Activated naive CD4-positive, alpha-beta T cell treated with anti-CD3 and anti-CD28 coated beads, Interleukin-2, amount 50 U/mL, for 16 hours (primary cell): ENCODE measurements at regions not wholly inside any gene's neighbourhood (a gene's known extent, or its start where the extent isn't known, plus 50 kb on each side); places are given as distances from the start of the nearest gene placed in this dataset.
"Not testable (repeated sequence)": the region's sequence is repeated elsewhere in the genome, so short reads cannot be mapped to it uniquely, and the experiment has no call there.

Source experiments
- DNase-seq: peaks from one replicate; pipeline ENCODE4 v3.0.0-alpha.2; 2020

GRCh38 chr20:56689318-56689717 lies 60.2 kb downstream of the TFAP2C start:
- no peak for DNase-seq

- no peak for DNase-seq
Measured at GRCh38 chr20:56689852-56690485, 60.9 kb downstream of the TFAP2C start.

GRCh38 chr20:56690531-56691175 lies 61.5 kb downstream of the TFAP2C start:
- DNase-seq, result no peak

GRCh38 chr20:56691325-56691998 lies 62.4 kb downstream of the TFAP2C start:
- DNase-seq, result no peak

- no peak for DNase-seq
Measured at GRCh38 chr20:56693217-56693616, 64.1 kb downstream of the TFAP2C start.

GRCh38 chr20:56697476-56697875 lies 68.4 kb downstream of the TFAP2C start:
- DNase-seq, result no peak

- DNase-seq, result no peak
Measured at GRCh38 chr20:56698297-56698696, 69.2 kb downstream of the TFAP2C start.

GRCh38 chr20:56698749-56699148 lies 69.6 kb downstream of the TFAP2C start:
- DNase-seq, result no peak

- DNase-seq, result no peak
Measured at GRCh38 chr20:56702931-56703840, 74.1 kb downstream of the TFAP2C start.

- DNase-seq, result no peak
Measured at GRCh38 chr20:56706867-56707360, 77.8 kb downstream of the TFAP2C start.

GRCh38 chr20:56708991-56709390 lies 79.9 kb downstream of the TFAP2C start:
- no peak for DNase-seq

- DNase-seq, result no peak
Measured at GRCh38 chr20:56710125-56710524, 81.0 kb downstream of the TFAP2C start.

GRCh38 chr20:56710577-56710976 lies 81.5 kb downstream of the TFAP2C start:
- not testable (repeated sequence) for DNase-seq

- DNase-seq, result no peak
Measured at GRCh38 chr20:56711018-56711417, 81.9 kb downstream of the TFAP2C start.

GRCh38 chr20:56715309-56715708 lies 86.2 kb downstream of the TFAP2C start:
- no peak for DNase-seq

GRCh38 chr20:56715902-56716519 lies 86.9 kb downstream of the TFAP2C start:
- no peak for DNase-seq

GRCh38 chr20:56716806-56717205 lies 87.7 kb downstream of the TFAP2C start:
- no peak for DNase-seq

- no peak for DNase-seq
Measured at GRCh38 chr20:56718816-56719215, 89.7 kb downstream of the TFAP2C start.

GRCh38 chr20:56720620-56721213 lies 91.6 kb downstream of the TFAP2C start:
- no peak for DNase-seq

- no peak for DNase-seq
Measured at GRCh38 chr20:56722042-56722441, 92.9 kb downstream of the TFAP2C start.

- DNase-seq, result no peak
Measured at GRCh38 chr20:56723331-56723730, 94.2 kb downstream of the TFAP2C start.

- no peak for DNase-seq
Measured at GRCh38 chr20:56724241-56724757, 95.2 kb downstream of the TFAP2C start.
